HCT116 (cell line): ENCODE measurements at regions not wholly inside any gene's neighbourhood (a gene's known extent, or its start where the extent isn't known, plus 50 kb on each side); places are given as distances from the start of the nearest gene placed in this dataset.

Source experiments
- ATAC-seq: fragments of 200-7000 bp; cut with Tn5 transposase; 2 replicates; pipeline ENCODE4 v1.9.1; 2020; ENCODE audit warnings: mild to moderate bottlenecking, moderate library complexity
- BruUV-seq: library from RNA; stranded (reverse); fragments of 400-500 nt; replicated peaks from 2 replicates; lab custom pipeline; 2021; lab: Mats Ljungman, UMichigan
- CTCF ChIA-PET: fragments of 300-600 bp; sonication (Branson Sonifier 250); formaldehyde crosslinking; loops from one replicate; lab custom pipeline; 2021; ENCODE audit warnings: antibody characterized with exemption; lab: Charles Lee
- POLR2A ChIA-PET: fragments of 300-600, 350-600 bp; sonication (Branson Sonifier 250); formaldehyde crosslinking; loops from one replicate; lab custom pipeline; 2021; ENCODE audit warnings: antibody characterized with exemption; lab: Charles Lee
- RAD21 ChIA-PET, 2 experiments: fragments of 300-600 bp; sonication (Branson Sonifier 250); formaldehyde crosslinking; loops; one replicate each; lab custom pipeline; 2023; ENCODE audit warnings: low total read pairs in 2 of 2; ENCODE audit not compliant: uncharacterized antibody in 2 of 2, unreplicated experiment in 2 of 2, low non-redundant PET in 1 of 2; lab: Charles Lee
- DNase-seq: peaks from one replicate; pipeline ENCODE4 v3.0.0-alpha.2; 2010; ENCODE audit warnings: low read depth, low spot score
- H2AFZ ChIP-seq: fragments of 200-600 bp; shearing (Covaris generic), sonication (generic); 2 replicates; pipeline ENCODE4 v1.6.1; 2017; ENCODE audit warnings: low read depth, mixed run types, mixed read lengths, antibody characterized with exemption, low read length; ENCODE audit not compliant: poor library complexity, severe bottlenecking
- H3K27ac ChIP-seq: 2 replicates; pipeline ENCODE4 v1.5.1; 2012; ENCODE audit warnings: low read depth, low read length
- H3K27me3 ChIP-seq: fragments of 200-600 bp; sonication (generic); 2 replicates; pipeline ENCODE4 v1.6.1; 2016; ENCODE audit warnings: mixed run types, low read length, mixed read lengths; ENCODE audit not compliant: insufficient read depth
- H3K36me3 ChIP-seq, 2 experiments: fragments of 200-500 bp in 1 of 2; fragments of 200-600 bp in 1 of 2; sonication (Bioruptor generic) in 1 of 2; sonication (generic) in 1 of 2; 2 replicates each; pipeline versions ENCODE4 v1.5.1 to v1.6.1; 2014 to 2016; ENCODE audit warnings: low read length in 2 of 2, inconsistent platforms in 1 of 2, mixed read lengths in 1 of 2, mixed run types in 1 of 2; ENCODE audit not compliant: insufficient read depth in 2 of 2, control insufficient read depth in 1 of 2
- H3K4me1 ChIP-seq, 2 experiments: fragments of 200-600 bp in 1 of 2; sonication (generic) in 1 of 2; 2 replicates each; pipeline versions ENCODE4 v1.5.1 to v1.6.1; 2012 to 2017; ENCODE audit warnings: low read length in 2 of 2, inconsistent platforms in 1 of 2, mild to moderate bottlenecking in 1 of 2, mixed read lengths in 1 of 2, mixed run types in 1 of 2, moderate library complexity in 1 of 2; ENCODE audit not compliant: insufficient read depth in 2 of 2, control insufficient read depth in 1 of 2
- H3K4me2 ChIP-seq: fragments of 200-600 bp; sonication (generic); 2 replicates; pipeline ENCODE4 v1.6.1; 2017; ENCODE audit warnings: mixed run types, low read length, mixed read lengths
- H3K4me3 ChIP-seq, 2 experiments: fragments of 200-600 bp in 1 of 2; sonication (generic) in 1 of 2; replicated peaks in 1 of 2; 2 replicates each; pipeline ENCODE4 v1.5.1; 2011 to 2016; ENCODE audit warnings: low read length in 2 of 2, control low read depth in 1 of 2, low read depth in 1 of 2, mild to moderate bottlenecking in 1 of 2, mixed read lengths in 1 of 2, mixed run types in 1 of 2
- H3K79me2 ChIP-seq: fragments of 200-600 bp; sonication (generic); 2 replicates; pipeline ENCODE4 v1.6.1; 2017; ENCODE audit warnings: mild to moderate bottlenecking, mixed run types, low read length, moderate library complexity, mixed read lengths; ENCODE audit not compliant: insufficient read depth
- H3K9ac ChIP-seq: fragments of 200-600 bp; sonication (generic); 2 replicates; pipeline ENCODE4 v1.6.1; 2016; ENCODE audit warnings: low read length, mixed read lengths
- H3K9me2 ChIP-seq: fragments of 200-600 bp; sonication (generic), shearing (Covaris generic); 2 replicates; pipeline ENCODE4 v1.6.1; 2017; ENCODE audit warnings: mixed run types, mild to moderate bottlenecking, moderate library complexity; ENCODE audit not compliant: insufficient read depth
- H3K9me3 ChIP-seq, 2 experiments: fragments of 200-500 bp in 1 of 2; fragments of 200-600 bp in 1 of 2; sonication (Bioruptor generic) in 1 of 2; sonication (generic) in 1 of 2; 2 replicates each; pipeline ENCODE4 v1.6.1; 2014 to 2017; ENCODE audit warnings: low read length in 2 of 2, mixed read lengths in 2 of 2, inconsistent platforms in 1 of 2, low read depth in 1 of 2, mild to moderate bottlenecking in 1 of 2, mixed run types in 1 of 2, moderate library complexity in 1 of 2; ENCODE audit not compliant: control insufficient read depth in 1 of 2, insufficient read depth in 1 of 2
- H4K20me1 ChIP-seq: fragments of 200-600 bp; sonication (generic), shearing (Covaris generic); 2 replicates; pipeline ENCODE4 v1.6.1; 2017; ENCODE audit warnings: mixed run types, mild to moderate bottlenecking, moderate library complexity; ENCODE audit not compliant: insufficient read depth
- CBX3 ChIP-seq: IDR thresholded peaks from 2 replicates; pipeline ENCODE4 v1.6.1; 2012; ENCODE audit warnings: low read depth
- CEBPB ChIP-seq: IDR thresholded peaks from 2 replicates; pipeline ENCODE4 v1.6.1; 2012; ENCODE audit warnings: low read depth
- CTCF ChIP-seq, 3 experiments: fragments of 200-600 bp in 1 of 3; sonication (generic) in 1 of 3; IDR thresholded peaks in 2 of 3; conservative IDR thresholded peaks in 1 of 3; 2 replicates each; pipeline ENCODE4 v1.5.1; 2012 to 2017; ENCODE audit warnings: low read depth in 2 of 3, low read length in 2 of 3, antibody characterized with exemption in 1 of 3, borderline replicate concordance in 1 of 3, control low read depth in 1 of 3, mild to moderate bottlenecking in 1 of 3, mixed read lengths in 1 of 3, mixed run types in 1 of 3, moderate library complexity in 1 of 3; ENCODE audit not compliant: insufficient read depth in 1 of 3
- EGR1 ChIP-seq: IDR thresholded peaks from 2 replicates; pipeline ENCODE4 v1.6.1; 2012; ENCODE audit warnings: low read depth
- ELF1 ChIP-seq: IDR thresholded peaks from 2 replicates; pipeline ENCODE4 v1.6.1; 2012; ENCODE audit warnings: low read depth, borderline replicate concordance
- EZH2phosphoT487 ChIP-seq: fragments of 200-600 bp; IDR thresholded peaks from 2 replicates; pipeline ENCODE4 v1.6.1; 2018; ENCODE audit warnings: antibody characterized with exemption, borderline replicate concordance
- FOSL1 ChIP-seq: IDR thresholded peaks from 2 replicates; pipeline ENCODE4 v1.6.1; 2012; ENCODE audit warnings: low read depth
- POLR2A ChIP-seq: IDR thresholded peaks from 2 replicates; pipeline ENCODE4 v1.7.0; 2011; ENCODE audit warnings: borderline replicate concordance; ENCODE audit not compliant: insufficient read depth, insufficient read length; ENCODE audit errors: extremely low read depth
- POLR2AphosphoS5 ChIP-seq: IDR thresholded peaks from 2 replicates; pipeline ENCODE4 v1.6.1; 2011; ENCODE audit warnings: mild to moderate bottlenecking, low read depth, low read length, moderate library complexity
- RAD21 ChIP-seq: IDR thresholded peaks from 2 replicates; pipeline ENCODE4 v1.6.1; 2012; ENCODE audit warnings: low read depth, mild to moderate bottlenecking
- REST ChIP-seq: IDR thresholded peaks from 2 replicates; pipeline ENCODE4 v1.6.1; 2012; ENCODE audit warnings: low read depth
- SRF ChIP-seq: IDR thresholded peaks from 2 replicates; pipeline ENCODE4 v1.6.1; 2012; ENCODE audit warnings: low read depth
- TCF7L2 ChIP-seq: IDR thresholded peaks from 2 replicates; pipeline ENCODE4 v1.7.0; 2011; ENCODE audit warnings: borderline replicate concordance, inconsistent platforms; ENCODE audit not compliant: insufficient read depth, insufficient read length; ENCODE audit errors: extremely low read depth
- YY1 ChIP-seq: IDR thresholded peaks from 2 replicates; pipeline ENCODE4 v1.6.1; 2011; ENCODE audit warnings: low read length, low read depth, moderate library complexity, mild to moderate bottlenecking; ENCODE audit not compliant: insufficient replicate concordance; ENCODE audit errors: extremely low read depth
- ZNF274 ChIP-seq: fragments of 200-500 bp; sonication (Bioruptor generic); IDR thresholded peaks from 2 replicates; pipeline ENCODE4 v1.6.1; 2014; ENCODE audit warnings: mild to moderate bottlenecking, low read depth, low read length, inconsistent platforms
- intact Hi-C: fragments of 100-400 bp; cut with micrococcal nuclease; formaldehyde crosslinking; loops from 2 replicates; pipeline ENCODE4 v1.10.0; 2022
- TF ChIP-seq, protein P1 (sequence below): IDR thresholded peaks from 2 replicates; pipeline ENCODE4 v1.6.1; 2011; ENCODE audit warnings: mild to moderate bottlenecking, low read length, moderate library complexity; ENCODE audit not compliant: insufficient replicate concordance; ENCODE audit errors: extremely low read depth

GRCh38 chr6:90442366-90442765 lies 144.5 kb downstream of the MAP3K7 start:
- Histone ChIP-seq H3K9me2 (no peaks in the 10 kb centered on the region), H3K9me3 (no peaks in the 10 kb centered on the region), H2AFZ (no peak overlapping the region), H3K4me3 (no peak overlapping the region), H3K27me3 (no peaks in the 10 kb centered on the region), H3K79me2 (no peaks in the 10 kb centered on the region), H3K4me1 (no peaks in the 10 kb centered on the region), H4K20me1 (no peaks in the 10 kb centered on the region), H3K9ac (no peak overlapping the region), H3K36me3 (no peaks in the 10 kb centered on the region), H3K4me2 (no peak overlapping the region), H3K27ac (no peak overlapping the region)
- intact Hi-C loops, result no loop called here
- ATAC-seq (no peak), DNase-seq (no peak)
- RAD21 ChIA-PET, result no interaction called here
- CTCF ChIA-PET, result interaction anchor here (1.0 to 1.3 kb wide), 2 partner anchors 37 to 502 kb away, joined by 3 to 4 read pairs; no protein-coding TSS in a partner anchor
- POLR2A ChIA-PET, result no interaction called here
- TF ChIP-seq EZH2phosphoT487 (no peak), REST (no peak), SRF (no peak), TCF7L2 (no peak), CBX3 (no peak), CEBPB (no peak), ELF1 (no peak), POLR2A (no peak), RAD21 (no peak), FOSL1 (no peak), POLR2AphosphoS5 (no peak), ZNF274 (no peak), YY1 (no peak), EGR1 (no peak), CTCF (IDR thresholded peaks at IDR 0.05 in 2 of 3, conservative IDR thresholded peaks at IDR 0.05 in 1 of 3; ENCODE audit: borderline replicate concordance in 1 of 3, insufficient read depth in 1 of 3, low read depth in 2 of 3, low read length in 2 of 3) (no peak)
- TF ChIP-seq, protein P1, sequence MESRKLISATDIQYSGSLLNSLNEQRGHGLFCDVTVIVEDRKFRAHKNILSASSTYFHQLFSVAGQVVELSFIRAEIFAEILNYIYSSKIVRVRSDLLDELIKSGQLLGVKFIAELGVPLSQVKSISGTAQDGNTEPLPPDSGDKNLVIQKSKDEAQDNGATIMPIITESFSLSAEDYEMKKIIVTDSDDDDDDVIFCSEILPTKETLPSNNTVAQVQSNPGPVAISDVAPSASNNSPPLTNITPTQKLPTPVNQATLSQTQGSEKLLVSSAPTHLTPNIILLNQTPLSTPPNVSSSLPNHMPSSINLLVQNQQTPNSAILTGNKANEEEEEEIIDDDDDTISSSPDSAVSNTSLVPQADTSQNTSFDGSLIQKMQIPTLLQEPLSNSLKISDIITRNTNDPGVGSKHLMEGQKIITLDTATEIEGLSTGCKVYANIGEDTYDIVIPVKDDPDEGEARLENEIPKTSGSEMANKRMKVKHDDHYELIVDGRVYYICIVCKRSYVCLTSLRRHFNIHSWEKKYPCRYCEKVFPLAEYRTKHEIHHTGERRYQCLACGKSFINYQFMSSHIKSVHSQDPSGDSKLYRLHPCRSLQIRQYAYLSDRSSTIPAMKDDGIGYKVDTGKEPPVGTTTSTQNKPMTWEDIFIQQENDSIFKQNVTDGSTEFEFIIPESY, result no peak
- BruUV-seq, result no TSS peak
